ENCODE measurements at regions not wholly inside any gene's neighbourhood (a gene's known extent, or its start where the extent isn't known, plus 50 kb on each side); places are given as distances from the start of the nearest gene placed in this dataset.

- DNase-seq: no peak
Measured at GRCh38 chr1:14474856-14475255, 123.6 kb upstream of the KAZN start.

- DNase-seq: no peak
Measured at GRCh38 chr1:14476170-14476955, 122.1 kb upstream of the KAZN start.

GRCh38 chr1:14478120-14478519, 120.4 kb upstream of the KAZN start:
- no peak for DNase-seq

- no peak for DNase-seq
Measured at GRCh38 chr1:14479865-14480264, 118.6 kb upstream of the KAZN start.

- DNase-seq: no peak
Measured at GRCh38 chr1:14482784-14483450, 115.6 kb upstream of the KAZN start.

GRCh38 chr1:14485285-14485684, 113.2 kb upstream of the KAZN start:
- no peak for DNase-seq

- no peak for DNase-seq
Measured at GRCh38 chr1:14486401-14487201, 111.9 kb upstream of the KAZN start.

GRCh38 chr1:14487671-14488070, 110.8 kb upstream of the KAZN start:
- no peak for DNase-seq

- no peak for DNase-seq
Measured at GRCh38 chr1:14494911-14495310, 103.6 kb upstream of the KAZN start.

- DNase-seq: no peak
Measured at GRCh38 chr1:14495381-14495780, 103.1 kb upstream of the KAZN start.

GRCh38 chr1:14495996-14496395, 102.5 kb upstream of the KAZN start:
- DNase-seq: no peak

- DNase-seq: no peak
Measured at GRCh38 chr1:14498839-14499238, 99.6 kb upstream of the KAZN start.

GRCh38 chr1:14499312-14500040, 99.0 kb upstream of the KAZN start:
- no peak for DNase-seq

GRCh38 chr1:14500041-14500440, 98.4 kb upstream of the KAZN start:
- DNase-seq: no peak

- DNase-seq: no peak
Measured at GRCh38 chr1:14500912-14501311, 97.6 kb upstream of the KAZN start.

- no peak for DNase-seq
Measured at GRCh38 chr1:14504517-14504916, 94.0 kb upstream of the KAZN start.

- no peak for DNase-seq
Measured at GRCh38 chr1:14506471-14507255, 91.8 kb upstream of the KAZN start.

- DNase-seq: no peak
Measured at GRCh38 chr1:14507262-14507661, 91.2 kb upstream of the KAZN start.

- no peak for DNase-seq
Measured at GRCh38 chr1:14508613-14509012, 89.9 kb upstream of the KAZN start.

GRCh38 chr1:14511166-14511680, 87.3 kb upstream of the KAZN start:
- no peak for DNase-seq

- DNase-seq: no peak
Measured at GRCh38 chr1:14511796-14512585, 86.5 kb upstream of the KAZN start.
